ENCODE measurements at regions not wholly inside any gene's neighbourhood (a gene's known extent, or its start where the extent isn't known, plus 50 kb on each side); places are given as distances from the start of the nearest gene placed in this dataset.

- WGBS, 3 donors = 65 to 71% (median 66%) methylated on average over 3 of the region's 3 CpGs
- Histone ChIP-seq H3K27ac (no peak overlapping the region), H3K36me3 (ENCODE audit: insufficient read depth in 1 of 2, low read depth in 1 of 2) (no peaks in the 10 kb centered on the region), H3K4me3 (no peak overlapping the region), H3K4me1 (no peaks in the 10 kb centered on the region), H3K27me3 (ENCODE audit: insufficient read depth in 3 of 3, low read length in 2 of 3) (no peaks in the 10 kb centered on the region), H3K9me3 (no peaks in the 10 kb centered on the region)
- intact Hi-C loops (cut with DNase I) = no loop called here
- no peak for TF ChIP-seq CTCF (IDR thresholded peaks at IDR 0.05)
- DNase-seq = no peak
- ATAC-seq = no peak
Measured at GRCh38 chr18:1875219-1875618, 696.1 kb downstream of the METTL4 start.

GRCh38 chr18:1884623-1885022, 686.7 kb downstream of the METTL4 start:
- no peak for TF ChIP-seq CTCF (IDR thresholded peaks at IDR 0.05)
- intact Hi-C loops (cut with DNase I) = no loop called here
- no peak for ATAC-seq

GRCh38 chr18:1891641-1892040, 679.7 kb downstream of the METTL4 start:
- no peak for TF ChIP-seq CTCF (IDR thresholded peaks at IDR 0.05)
- intact Hi-C loops (cut with DNase I) = no loop called here
- ATAC-seq = no peak
- DNase-seq = no peak
- H3K36me3 ChIP-seq (ENCODE audit: insufficient read depth in 1 of 2, low read depth in 1 of 2) = no peaks in the 10 kb centered on the region
- no peaks in the 10 kb centered on the region for H3K4me1 ChIP-seq
- H3K27me3 ChIP-seq (ENCODE audit: insufficient read depth in 3 of 3, low read length in 2 of 3) = no peaks in the 10 kb centered on the region
- no peaks in the 10 kb centered on the region for H3K9me3 ChIP-seq
- no peak overlapping the region for H3K27ac ChIP-seq
- H3K4me3 ChIP-seq = no peak overlapping the region
- 44 to 61% (median 52%) methylated on average over 1 of the region's 1 CpG for WGBS, 3 donors

More at GRCh38 chr18:1884623-1885022, 686.7 kb downstream of the METTL4 start:
- H3K27me3 ChIP-seq (ENCODE audit: insufficient read depth in 3 of 3, low read length in 2 of 3) = peaks cover 0 to 2% (median 0%) of the 10 kb centered on the region in 3 donors
- DNase-seq = no peak
- H3K9me3 ChIP-seq = no peaks in the 10 kb centered on the region
- H3K36me3 ChIP-seq (ENCODE audit: insufficient read depth in 1 of 2, low read depth in 1 of 2) = no peaks in the 10 kb centered on the region
- WGBS, 3 donors = 88 to 95% (median 92%) methylated on average over 4 of the region's 4 CpGs
- H3K27ac ChIP-seq = no peak overlapping the region
- no peaks in the 10 kb centered on the region for H3K4me1 ChIP-seq
- H3K4me3 ChIP-seq = no peak overlapping the region

GRCh38 chr18:1892191-1892590, 679.1 kb downstream of the METTL4 start:
- ATAC-seq (no peak), DNase-seq (no peak)
- Histone ChIP-seq H3K36me3 (ENCODE audit: insufficient read depth in 1 of 2, low read depth in 1 of 2) (no peaks in the 10 kb centered on the region), H3K9me3 (no peaks in the 10 kb centered on the region), H3K27me3 (ENCODE audit: insufficient read depth in 3 of 3, low read length in 2 of 3) (no peaks in the 10 kb centered on the region), H3K4me3 (no peak overlapping the region), H3K27ac (no peak overlapping the region), H3K4me1 (no peaks in the 10 kb centered on the region)
- intact Hi-C loops (cut with DNase I) = no loop called here
- no peak for TF ChIP-seq CTCF (IDR thresholded peaks at IDR 0.05)

GRCh38 chr18:1895456-1896185, 675.7 kb downstream of the METTL4 start:
- H3K27ac ChIP-seq = no peak overlapping the region
- ATAC-seq = no peak
- WGBS, 3 donors = 61 to 67% (median 62%) methylated on average over 4 of the region's 4 CpGs
- DNase-seq = no peak
- no peaks in the 10 kb centered on the region for H3K36me3 ChIP-seq (ENCODE audit: insufficient read depth in 1 of 2, low read depth in 1 of 2)
- no peak for TF ChIP-seq CTCF (IDR thresholded peaks at IDR 0.05)
- no peak overlapping the region for H3K4me3 ChIP-seq
- no peaks in the 10 kb centered on the region for H3K27me3 ChIP-seq (ENCODE audit: insufficient read depth in 3 of 3, low read length in 2 of 3)
- intact Hi-C loops (cut with DNase I) = no loop called here
- H3K4me1 ChIP-seq = no peaks in the 10 kb centered on the region
- no peaks in the 10 kb centered on the region for H3K9me3 ChIP-seq
